DOHH2 (cell line): ENCODE measurements at regions not wholly inside any gene's neighbourhood (a gene's known extent, or its start where the extent isn't known, plus 50 kb on each side); places are given as distances from the start of the nearest gene placed in this dataset.
"Not testable (repeated sequence)": the region's sequence is repeated elsewhere in the genome, so short reads cannot be mapped to it uniquely, and the experiment has no call there.

Experiments
- H3F3A ChIP-seq: fragments of 200-600 bp; sonication (generic), shearing (Covaris generic); 2 replicates; pipeline ENCODE4 v1.6.0; 2016; ENCODE audit warnings: antibody characterized with exemption, mild to moderate bottlenecking; ENCODE audit not compliant: control insufficient read depth, insufficient read depth
- H3K27ac ChIP-seq: fragments of 200-600 bp; sonication (generic); 2 replicates; pipeline ENCODE4 v1.5.1; 2014; ENCODE audit warnings: low read depth, mild to moderate bottlenecking, low read length, moderate library complexity
- H3K27me3 ChIP-seq: fragments of 200-600 bp; sonication (generic); 2 replicates; pipeline ENCODE4 v1.6.1; 2014; ENCODE audit warnings: mild to moderate bottlenecking, low read length, mixed read lengths; ENCODE audit not compliant: control insufficient read depth
- H3K36me3 ChIP-seq: fragments of 200-600 bp; sonication (generic); 2 replicates; pipeline ENCODE4 v1.6.1; 2014; ENCODE audit warnings: mild to moderate bottlenecking, low read length, moderate library complexity, mixed read lengths; ENCODE audit not compliant: control insufficient read depth
- H3K4me1 ChIP-seq: fragments of 200-600 bp; sonication (generic); 2 replicates; pipeline ENCODE4 v1.6.1; 2014; ENCODE audit warnings: mild to moderate bottlenecking, low read length, mixed read lengths; ENCODE audit not compliant: control insufficient read depth
- H3K4me2 ChIP-seq: fragments of 200-600 bp; sonication (generic); 2 replicates; pipeline ENCODE4 v1.6.0; 2014; ENCODE audit warnings: mild to moderate bottlenecking, low read length, moderate library complexity
- H3K4me3 ChIP-seq: fragments of 200-600 bp; sonication (generic); 2 replicates; pipeline ENCODE4 v1.5.1; 2014; ENCODE audit warnings: mild to moderate bottlenecking, low read length, mixed read lengths
- H3K79me2 ChIP-seq: fragments of 200-600 bp; sonication (generic); 2 replicates; pipeline ENCODE4 v1.6.1; 2014; ENCODE audit warnings: mild to moderate bottlenecking, low read length, mixed read lengths; ENCODE audit not compliant: control insufficient read depth
- H3K9me2 ChIP-seq: fragments of 200-600 bp; sonication (generic); replicated peaks from 2 replicates; pipeline ENCODE4 v1.6.1; 2014; ENCODE audit warnings: mild to moderate bottlenecking, low read length, mixed read lengths; ENCODE audit not compliant: control insufficient read depth
- H3K9me3 ChIP-seq: fragments of 200-600 bp; sonication (generic); 2 replicates; pipeline ENCODE4 v1.6.1; 2014; ENCODE audit warnings: antibody characterized with exemption, low read length, mixed read lengths; ENCODE audit not compliant: control insufficient read depth, insufficient read depth
- H4K20me1 ChIP-seq: fragments of 200-600 bp; sonication (generic); 2 replicates; pipeline ENCODE4 v1.6.0; 2014; ENCODE audit warnings: low read depth, mild to moderate bottlenecking, antibody characterized with exemption, low read length, moderate library complexity; ENCODE audit not compliant: control insufficient read depth, insufficient read depth
- CTCF ChIP-seq: fragments of 200-600 bp; sonication (generic); IDR thresholded peaks from one replicate; pipeline ENCODE4 v1.5.1; 2014; ENCODE audit warnings: antibody characterized with exemption, mild to moderate bottlenecking, low read depth, low read length; ENCODE audit not compliant: poor library complexity, severe bottlenecking
- EZH2phosphoT487 ChIP-seq: fragments of 200-600 bp; sonication (generic); IDR thresholded peaks from 2 replicates; pipeline ENCODE4 v1.6.1; 2017; ENCODE audit warnings: borderline replicate concordance, mild to moderate bottlenecking, antibody characterized with exemption, low read length, moderate library complexity, mixed read lengths

- Histone ChIP-seq H3K27ac (no peak overlapping the region), H3K9me3 (no peaks in the 10 kb centered on the region), H3K4me3 (no peak overlapping the region), H3K4me2 (no peak overlapping the region), H4K20me1 (no peaks in the 10 kb centered on the region), H3K9me2 (no peaks in the 10 kb centered on the region), H3K27me3 (peaks cover 6% of the 10 kb centered on the region; the same call in 1 of the 2 replicates), H3K4me1 (no peaks in the 10 kb centered on the region), H3K79me2 (no peaks in the 10 kb centered on the region), H3K36me3 (no peaks in the 10 kb centered on the region), H3F3A (no peaks in the 10 kb centered on the region)
- TF ChIP-seq CTCF (no peak), EZH2phosphoT487 (no peak)
Measured at GRCh38 chr2:175247159-175247558, 65.6 kb upstream of the ATP5MC3 start.

- H3K27ac ChIP-seq, result no peak overlapping the region
- H3K4me3 ChIP-seq, result no peak overlapping the region
- H3F3A ChIP-seq, result no peaks in the 10 kb centered on the region
- no peaks in the 10 kb centered on the region for H3K79me2 ChIP-seq
- no peaks in the 10 kb centered on the region for H3K9me2 ChIP-seq
- TF ChIP-seq CTCF (no peak), EZH2phosphoT487 (no peak)
- no peaks in the 10 kb centered on the region for H4K20me1 ChIP-seq
- H3K9me3 ChIP-seq, result no peaks in the 10 kb centered on the region; the same call in 1 of the 2 replicates
- peaks cover 6% of the 10 kb centered on the region; the same call in 1 of the 2 replicates for H3K27me3 ChIP-seq
- H3K36me3 ChIP-seq, result no peaks in the 10 kb centered on the region
- H3K4me1 ChIP-seq, result no peaks in the 10 kb centered on the region
- H3K4me2 ChIP-seq, result no peak overlapping the region
Measured at GRCh38 chr2:175244697-175245096, 63.2 kb upstream of the ATP5MC3 start.

- H4K20me1 ChIP-seq, result no peaks in the 10 kb centered on the region
- TF ChIP-seq EZH2phosphoT487 (no peak), CTCF (no peak)
- H3K27ac ChIP-seq, result no peak overlapping the region
- H3K9me3 ChIP-seq, result peaks cover 5% of the 10 kb centered on the region
- no peaks in the 10 kb centered on the region for H3K36me3 ChIP-seq
- no peaks in the 10 kb centered on the region for H3K9me2 ChIP-seq
- no peak overlapping the region for H3K4me3 ChIP-seq
- no peaks in the 10 kb centered on the region for H3K27me3 ChIP-seq
- H3F3A ChIP-seq, result no peaks in the 10 kb centered on the region
- no peaks in the 10 kb centered on the region for H3K4me1 ChIP-seq
- H3K4me2 ChIP-seq, result no peak overlapping the region
- no peaks in the 10 kb centered on the region for H3K79me2 ChIP-seq
Measured at GRCh38 chr2:175241691-175242090, 60.2 kb upstream of the ATP5MC3 start.

GRCh38 chr2:175240033-175240432 lies 58.5 kb upstream of the ATP5MC3 start:
- not testable (repeated sequence) for H3K9me2 ChIP-seq, H3K4me3 ChIP-seq, H3K4me2 ChIP-seq, H4K20me1 ChIP-seq, H3F3A ChIP-seq, H3K4me1 ChIP-seq, H3K9me3 ChIP-seq, H3K27me3 ChIP-seq, H3K36me3 ChIP-seq, H3K27ac ChIP-seq, H3K79me2 ChIP-seq
